MM.1S (cell line): ENCODE measurements at regions not wholly inside any gene's neighbourhood (a gene's known extent, or its start where the extent isn't known, plus 50 kb on each side); places are given as distances from the start of the nearest gene placed in this dataset.

Source experiments
- DNase-seq: peaks from one replicate; pipeline ENCODE4 v3.0.0-alpha.2; 2015
- H2AFZ ChIP-seq: fragments of 300-600 bp; sonication (generic); 2 replicates; pipeline ENCODE4 v1.6.0; 2016; ENCODE audit warnings: antibody characterized with exemption, low read length
- H3F3A ChIP-seq: fragments of 300-600 bp; sonication (generic); 2 replicates; pipeline ENCODE4 v1.6.1; 2016; ENCODE audit warnings: mild to moderate bottlenecking, antibody characterized with exemption, low read length, moderate library complexity, mixed read lengths; ENCODE audit not compliant: insufficient read depth
- H3K27ac ChIP-seq: fragments of 300-600 bp; sonication (generic); 2 replicates; pipeline ENCODE4 v1.5.1; 2016; ENCODE audit warnings: mild to moderate bottlenecking, low read length
- H3K27me3 ChIP-seq: fragments of 300-600 bp; sonication (generic); replicated peaks from 2 replicates; pipeline ENCODE4 v1.6.0; 2016; ENCODE audit warnings: low read length; ENCODE audit not compliant: insufficient read depth
- H3K36me3 ChIP-seq: fragments of 300-600 bp; sonication (generic); replicated peaks from 2 replicates; pipeline ENCODE4 v1.6.1; 2016; ENCODE audit warnings: mild to moderate bottlenecking, low read length, mixed read lengths; ENCODE audit not compliant: insufficient read depth
- H3K4me1 ChIP-seq: fragments of 300-600 bp; sonication (generic); 2 replicates; pipeline ENCODE4 v1.6.1; 2016; ENCODE audit warnings: low read length, mixed read lengths
- H3K4me2 ChIP-seq: fragments of 300-600 bp; sonication (generic); 2 replicates; pipeline ENCODE4 v1.6.0; 2016; ENCODE audit warnings: low read depth, low read length
- H3K4me3 ChIP-seq: fragments of 300-600 bp; sonication (generic); 2 replicates; pipeline ENCODE4 v1.5.1; 2016; ENCODE audit warnings: low read length, mixed read lengths
- H3K79me2 ChIP-seq: fragments of 300-600 bp; sonication (generic); 2 replicates; pipeline ENCODE4 v1.6.1; 2016; ENCODE audit warnings: mixed run types, low read length, mixed read lengths
- H3K9ac ChIP-seq: fragments of 300-600 bp; sonication (generic); 2 replicates; pipeline ENCODE4 v1.6.1; 2016; ENCODE audit warnings: low read length, mixed read lengths
- H3K9me2 ChIP-seq: fragments of 300-600 bp; sonication (generic); replicated peaks from 2 replicates; pipeline ENCODE4 v1.6.1; 2016; ENCODE audit warnings: mild to moderate bottlenecking, low read length, mixed read lengths; ENCODE audit not compliant: insufficient read depth
- H3K9me3 ChIP-seq: fragments of 300-600 bp; sonication (generic); replicated peaks from 2 replicates; pipeline ENCODE4 v1.6.1; 2016; ENCODE audit warnings: mild to moderate bottlenecking, low read length, mixed read lengths; ENCODE audit not compliant: insufficient read depth
- H4K20me1 ChIP-seq: fragments of 300-600 bp; sonication (generic); 2 replicates; pipeline ENCODE4 v1.6.1; 2016; ENCODE audit warnings: mild to moderate bottlenecking, low read length, moderate library complexity, mixed read lengths; ENCODE audit not compliant: insufficient read depth
- EZH2 ChIP-seq: fragments of 300-600 bp; sonication (generic); optimal IDR thresholded peaks from 2 replicates; pipeline ENCODE3; 2017; ENCODE audit warnings: low read depth, mild to moderate bottlenecking, antibody characterized with exemption, low read length, mixed read lengths
- EZH2phosphoT487 ChIP-seq: fragments of 300-600 bp; sonication (generic); IDR thresholded peaks from 2 replicates; pipeline ENCODE4 v1.6.1; 2018; ENCODE audit warnings: antibody characterized with exemption, low read length
- TF ChIP-seq, protein P1 (sequence below): fragments of 300-600 bp; sonication (generic); IDR thresholded peaks from 2 replicates; pipeline ENCODE4 v1.5.1; 2016; ENCODE audit warnings: antibody characterized with exemption, low read length, mixed read lengths

DNA sequence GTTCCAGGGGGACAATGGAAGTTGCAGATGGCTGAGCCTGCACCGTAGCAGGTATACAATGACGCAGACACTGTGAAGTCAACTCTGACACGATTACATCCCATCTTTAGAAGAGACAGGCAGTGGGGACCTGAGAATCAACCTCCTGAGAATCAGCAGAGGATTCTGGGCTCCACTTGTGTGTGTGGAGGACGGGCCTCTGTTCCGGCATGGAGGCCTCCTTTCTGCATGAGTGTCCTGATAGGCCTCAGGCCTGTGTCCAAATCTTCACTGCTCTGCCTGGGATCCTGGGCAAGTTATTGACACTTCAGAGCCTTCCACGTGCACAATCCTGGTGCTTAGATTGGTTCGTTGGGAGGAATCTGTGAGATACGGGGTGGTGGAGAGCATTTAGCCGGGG, 151.2 kb upstream of the COL5A1 start:
- no peaks in the 10 kb centered on the region for H3F3A ChIP-seq
- H3K4me3 ChIP-seq, result no peak overlapping the region
- peaks cover 94% of the 10 kb centered on the region for H3K27me3 ChIP-seq
- no peaks in the 10 kb centered on the region for H3K9me3 ChIP-seq
- no peak overlapping the region for H3K4me2 ChIP-seq
- H3K27ac ChIP-seq, result no peak overlapping the region
- TF ChIP-seq, protein P1, sequence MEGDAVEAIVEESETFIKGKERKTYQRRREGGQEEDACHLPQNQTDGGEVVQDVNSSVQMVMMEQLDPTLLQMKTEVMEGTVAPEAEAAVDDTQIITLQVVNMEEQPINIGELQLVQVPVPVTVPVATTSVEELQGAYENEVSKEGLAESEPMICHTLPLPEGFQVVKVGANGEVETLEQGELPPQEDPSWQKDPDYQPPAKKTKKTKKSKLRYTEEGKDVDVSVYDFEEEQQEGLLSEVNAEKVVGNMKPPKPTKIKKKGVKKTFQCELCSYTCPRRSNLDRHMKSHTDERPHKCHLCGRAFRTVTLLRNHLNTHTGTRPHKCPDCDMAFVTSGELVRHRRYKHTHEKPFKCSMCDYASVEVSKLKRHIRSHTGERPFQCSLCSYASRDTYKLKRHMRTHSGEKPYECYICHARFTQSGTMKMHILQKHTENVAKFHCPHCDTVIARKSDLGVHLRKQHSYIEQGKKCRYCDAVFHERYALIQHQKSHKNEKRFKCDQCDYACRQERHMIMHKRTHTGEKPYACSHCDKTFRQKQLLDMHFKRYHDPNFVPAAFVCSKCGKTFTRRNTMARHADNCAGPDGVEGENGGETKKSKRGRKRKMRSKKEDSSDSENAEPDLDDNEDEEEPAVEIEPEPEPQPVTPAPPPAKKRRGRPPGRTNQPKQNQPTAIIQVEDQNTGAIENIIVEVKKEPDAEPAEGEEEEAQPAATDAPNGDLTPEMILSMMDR, result no peak
- no peak for TF ChIP-seq EZH2phosphoT487
- no peak for TF ChIP-seq EZH2
- no peaks in the 10 kb centered on the region for H4K20me1 ChIP-seq
- no peaks in the 10 kb centered on the region for H3K36me3 ChIP-seq
- no peak for DNase-seq
- H3K9me2 ChIP-seq, result no peaks in the 10 kb centered on the region
- H3K9ac ChIP-seq, result no peak overlapping the region
- no peak overlapping the region for H2AFZ ChIP-seq
- H3K4me1 ChIP-seq, result no peaks in the 10 kb centered on the region
- no peaks in the 10 kb centered on the region for H3K79me2 ChIP-seq

DNA sequence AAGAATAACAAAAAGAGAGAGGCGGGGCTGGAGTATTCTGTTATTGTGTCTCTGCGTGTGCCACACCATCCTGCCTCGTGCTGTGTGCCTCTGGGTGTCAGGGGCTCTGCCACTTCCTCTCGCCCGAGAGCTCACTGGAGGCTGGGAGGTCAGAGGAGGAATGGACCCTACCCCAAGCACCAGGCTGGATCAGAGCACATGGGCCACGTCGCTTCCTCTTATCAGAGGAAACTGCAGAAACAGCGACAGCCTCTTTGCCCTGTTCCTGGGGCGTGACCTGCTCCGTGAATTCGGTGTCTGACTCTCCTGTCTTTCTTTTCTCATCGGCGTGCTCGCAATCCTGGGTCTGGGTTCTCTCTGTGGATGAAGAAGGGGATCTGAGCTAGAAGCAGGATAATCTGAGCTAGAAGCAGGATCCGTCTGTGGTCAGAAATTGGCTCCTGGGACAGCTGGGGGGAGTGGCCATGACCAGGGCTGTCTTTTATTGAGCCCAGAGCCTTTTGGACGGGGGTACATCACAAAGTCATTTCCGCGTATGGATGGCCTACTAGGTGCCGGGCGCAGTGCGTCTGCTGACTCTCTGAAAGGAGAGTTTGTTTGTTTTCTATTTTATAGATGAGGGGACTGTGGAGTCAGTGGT, 150.3 kb upstream of the COL5A1 start:
- H3K79me2 ChIP-seq, result no peaks in the 10 kb centered on the region
- H4K20me1 ChIP-seq, result no peaks in the 10 kb centered on the region
- H2AFZ ChIP-seq, result no peak overlapping the region
- peaks cover 94% of the 10 kb centered on the region for H3K27me3 ChIP-seq
- no peak overlapping the region for H3K9ac ChIP-seq
- no peaks in the 10 kb centered on the region for H3F3A ChIP-seq
- H3K4me2 ChIP-seq, result no peak overlapping the region
- H3K4me3 ChIP-seq, result no peak overlapping the region
- no peaks in the 10 kb centered on the region for H3K9me3 ChIP-seq
- H3K4me1 ChIP-seq, result no peaks in the 10 kb centered on the region
- no peaks in the 10 kb centered on the region for H3K36me3 ChIP-seq
- no peaks in the 10 kb centered on the region for H3K9me2 ChIP-seq
- TF ChIP-seq EZH2phosphoT487 (no peak), EZH2 (no peak)
- TF ChIP-seq, protein P1, result no peak
- no peak for DNase-seq
- no peak overlapping the region for H3K27ac ChIP-seq

DNA sequence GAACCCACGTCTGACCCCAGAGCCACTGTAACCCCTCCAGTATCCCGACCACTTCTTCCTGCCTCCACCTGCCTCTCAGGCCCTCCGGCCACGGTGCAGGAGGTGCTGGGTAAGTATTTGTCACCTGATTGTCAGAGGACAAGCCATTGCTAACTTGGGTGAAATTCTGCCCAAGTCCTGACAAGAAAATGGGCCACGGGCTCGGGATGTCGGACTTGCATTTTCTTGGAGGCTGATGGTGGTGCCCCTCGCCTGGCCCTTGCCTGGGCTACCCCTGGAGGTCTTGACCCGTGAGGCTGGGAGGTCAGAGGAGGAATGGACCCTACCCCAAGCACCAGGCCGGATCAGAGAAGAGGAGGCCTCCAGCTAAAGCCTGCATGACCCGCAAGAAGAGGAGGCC, 149.7 kb upstream of the COL5A1 start:
- Histone ChIP-seq H3K4me3 (no peak overlapping the region), H3K27ac (no peak overlapping the region), H3K79me2 (no peaks in the 10 kb centered on the region), H4K20me1 (no peaks in the 10 kb centered on the region), H3K9me3 (no peaks in the 10 kb centered on the region), H3K27me3 (peaks cover 94% of the 10 kb centered on the region), H3K9ac (no peak overlapping the region), H3K36me3 (no peaks in the 10 kb centered on the region), H3K9me2 (no peaks in the 10 kb centered on the region), H3K4me2 (no peak overlapping the region), H2AFZ (no peak overlapping the region), H3F3A (no peaks in the 10 kb centered on the region), H3K4me1 (no peaks in the 10 kb centered on the region)
- no peak for TF ChIP-seq EZH2
- no peak for DNase-seq

DNA sequence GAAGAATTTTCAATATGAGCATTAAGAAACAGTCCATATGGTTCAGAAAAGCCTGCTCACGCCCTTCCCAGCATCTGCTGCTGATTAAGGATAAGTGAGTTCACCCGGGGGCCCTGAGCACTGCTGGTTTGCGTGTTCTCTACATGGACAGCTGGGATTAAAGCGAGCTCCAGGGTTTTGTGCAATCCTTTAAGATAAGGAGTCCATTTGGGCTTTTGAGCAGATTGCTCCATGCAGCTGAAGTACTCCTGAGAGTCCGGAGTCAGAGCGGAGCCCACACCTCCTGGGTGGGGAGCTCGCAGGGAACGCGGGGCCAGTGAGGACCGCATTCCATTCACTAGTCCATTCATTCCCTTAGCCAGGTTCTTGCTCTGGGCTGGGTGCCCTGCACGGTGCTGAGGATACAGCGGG, 149.3 kb upstream of the COL5A1 start:
- Histone ChIP-seq H3K9ac (no peak overlapping the region), H3K9me3 (no peaks in the 10 kb centered on the region), H3K79me2 (no peaks in the 10 kb centered on the region), H3K27ac (no peak overlapping the region), H3F3A (no peaks in the 10 kb centered on the region), H4K20me1 (no peaks in the 10 kb centered on the region), H3K4me2 (no peak overlapping the region), H3K27me3 (peaks cover 94% of the 10 kb centered on the region), H3K4me3 (no peak overlapping the region), H2AFZ (no peak overlapping the region), H3K4me1 (no peaks in the 10 kb centered on the region), H3K9me2 (no peaks in the 10 kb centered on the region), H3K36me3 (no peaks in the 10 kb centered on the region)
- DNase-seq, result no peak
- TF ChIP-seq EZH2phosphoT487, result no peak
- TF ChIP-seq, protein P1, result no peak
- TF ChIP-seq EZH2, result no peak
